ENCODE measurements at regions not wholly inside any gene's neighbourhood (a gene's known extent, or its start where the extent isn't known, plus 50 kb on each side); places are given as distances from the start of the nearest gene placed in this dataset.

GRCh38 chr3:181568693-181569092 is 143.0 kb upstream of the SOX2 start:
- TF ChIP-seq CTCF (IDR thresholded peaks at IDR 0.05; ENCODE audit: low read depth, low read length, poor library complexity, severe bottlenecking) (no peak), EZH2phosphoT487 (IDR thresholded peaks at IDR 0.05; ENCODE audit: borderline replicate concordance, low read length) (no peak)
